WTC11 (cell line): ENCODE measurements at regions not wholly inside any gene's neighbourhood (a gene's known extent, or its start where the extent isn't known, plus 50 kb on each side); places are given as distances from the start of the nearest gene placed in this dataset.

ENCODE experiments used
- CTCF ChIP-seq: fragments of 200-600 bp; IDR thresholded peaks from 2 replicates; pipeline ENCODE4 v1.8.0; 2022; ENCODE audit warnings: antibody characterized with exemption
- IRF2 ChIP-seq: sonication (generic); formaldehyde crosslinking; IDR thresholded peaks from 2 replicates; pipeline ENCODE4 v1.8.0; 2022; ENCODE audit warnings: low read depth, missing genetic modification reagents, borderline replicate concordance
- ZNF263 ChIP-seq: sonication (generic); formaldehyde crosslinking; IDR thresholded peaks from 2 replicates; pipeline ENCODE4 v1.8.1; 2022; ENCODE audit warnings: low read depth, mild to moderate bottlenecking, moderate library complexity, missing genetic modification reagents

- TF ChIP-seq IRF2: no peak
- TF ChIP-seq CTCF: no peak
- TF ChIP-seq ZNF263 (CRISPR knock-in tag): no peak
Observed at GRCh38 chr18:38009320-38009719, 443.7 kb upstream of the CELF4 start.
